HG03469 (cell line): ENCODE measurements at regions not wholly inside any gene's neighbourhood (a gene's known extent, or its start where the extent isn't known, plus 50 kb on each side); places are given as distances from the start of the nearest gene placed in this dataset.

Experiments
- ATAC-seq: cut with Tn5 transposase; IDR thresholded peaks from one replicate; pipeline ENCODE4 v1.9.1; 2021; ENCODE audit warnings: mild to moderate bottlenecking, moderate library complexity, moderate number of reproducible peaks; ENCODE audit not compliant: unreplicated experiment

- no peak for ATAC-seq
These were observed 335.6 kb upstream of the PBX1 start for GRCh38 chr1:164223378-164223777.

GRCh38 chr1:164225011-164225410 lies 334.0 kb upstream of the PBX1 start:
- ATAC-seq, result no peak

GRCh38 chr1:164226977-164227376 lies 332.0 kb upstream of the PBX1 start:
- ATAC-seq, result no peak

- no peak for ATAC-seq
These were observed 330.1 kb upstream of the PBX1 start for GRCh38 chr1:164228928-164229327.

- ATAC-seq, result no peak
These were observed 325.8 kb upstream of the PBX1 start for GRCh38 chr1:164233149-164233548.

- ATAC-seq, result no peak
These were observed 318.9 kb upstream of the PBX1 start for GRCh38 chr1:164240081-164240480.

GRCh38 chr1:164250365-164250764 lies 308.6 kb upstream of the PBX1 start:
- ATAC-seq, result no peak

GRCh38 chr1:164256456-164256855 lies 302.5 kb upstream of the PBX1 start:
- ATAC-seq, result no peak

- no peak for ATAC-seq
These were observed 297.2 kb upstream of the PBX1 start for GRCh38 chr1:164261691-164262240.

- no peak for ATAC-seq
These were observed 295.4 kb upstream of the PBX1 start for GRCh38 chr1:164263540-164263939.

GRCh38 chr1:164265232-164265631 lies 293.8 kb upstream of the PBX1 start:
- no peak for ATAC-seq

- no peak for ATAC-seq
These were observed 286.8 kb upstream of the PBX1 start for GRCh38 chr1:164272156-164272555.

- ATAC-seq, result no peak
These were observed 262.8 kb upstream of the PBX1 start for GRCh38 chr1:164296172-164296571.

GRCh38 chr1:164308101-164308500 lies 250.9 kb upstream of the PBX1 start:
- no peak for ATAC-seq

- no peak for ATAC-seq
These were observed 248.8 kb upstream of the PBX1 start for GRCh38 chr1:164310166-164310565.

GRCh38 chr1:164311377-164311776 lies 247.6 kb upstream of the PBX1 start:
- no peak for ATAC-seq

- no peak for ATAC-seq
These were observed 237.9 kb upstream of the PBX1 start for GRCh38 chr1:164320790-164321731.

GRCh38 chr1:164325786-164326185 lies 233.2 kb upstream of the PBX1 start:
- ATAC-seq, result no peak

- ATAC-seq, result no peak
These were observed 225.6 kb upstream of the PBX1 start for GRCh38 chr1:164333387-164333786.

GRCh38 chr1:164337394-164337793 lies 221.6 kb upstream of the PBX1 start:
- ATAC-seq, result no peak

GRCh38 chr1:164337885-164338284 lies 221.1 kb upstream of the PBX1 start:
- no peak for ATAC-seq

GRCh38 chr1:164343189-164343588 lies 215.8 kb upstream of the PBX1 start:
- no peak for ATAC-seq
